ENCODE measurements at regions not wholly inside any gene's neighbourhood (a gene's known extent, or its start where the extent isn't known, plus 50 kb on each side); places are given as distances from the start of the nearest gene placed in this dataset.

- Mint-ChIP-seq H3K4me1 (no peaks in the 10 kb centered on the region), H3K36me3 (ENCODE audit: low read depth) (peaks cover 5% of the 10 kb centered on the region), H3K9me3 (peaks cover 8% of the 10 kb centered on the region), H3K4me3 (no peak overlapping the region), H3K27ac (no peak overlapping the region), H3K27me3 (ENCODE audit: low read depth, poor library complexity) (no peaks in the 10 kb centered on the region)
- no peak for TF ChIP-seq CTCF (IDR thresholded peaks at IDR 0.05)
- no peak for DNase-seq
Observed at GRCh38 chr5:96054311-96055030, 92.8 kb upstream of the ELL2 start.

GRCh38 chr5:96053063-96053735 is 91.5 kb upstream of the ELL2 start:
- Mint-ChIP-seq H3K4me3 (no peak overlapping the region), H3K27me3 (ENCODE audit: low read depth, poor library complexity) (no peaks in the 10 kb centered on the region), H3K36me3 (ENCODE audit: low read depth) (peaks cover 5% of the 10 kb centered on the region), H3K4me1 (no peaks in the 10 kb centered on the region), H3K9me3 (peaks cover 8% of the 10 kb centered on the region), H3K27ac (no peak overlapping the region)
- no peak for DNase-seq
- no peak for TF ChIP-seq CTCF (IDR thresholded peaks at IDR 0.05)

- no peaks in the 10 kb centered on the region for H3K27me3 Mint-ChIP-seq (ENCODE audit: low read depth, poor library complexity)
- no peaks in the 10 kb centered on the region for H3K4me1 Mint-ChIP-seq
- DNase-seq, result no peak
Observed at GRCh38 chr5:96052374-96052773, 90.7 kb upstream of the ELL2 start.

GRCh38 chr5:96051401-96051830 is 89.8 kb upstream of the ELL2 start:
- TF ChIP-seq CTCF (IDR thresholded peaks at IDR 0.05), result no peak
- Mint-ChIP-seq H3K36me3 (ENCODE audit: low read depth) (peaks cover 5% of the 10 kb centered on the region), H3K27ac (no peak overlapping the region), H3K27me3 (ENCODE audit: low read depth, poor library complexity) (no peaks in the 10 kb centered on the region), H3K9me3 (peaks cover 11% of the 10 kb centered on the region), H3K4me1 (no peaks in the 10 kb centered on the region), H3K4me3 (no peak overlapping the region)
- DNase-seq, result no peak

More at GRCh38 chr5:96052374-96052773, 90.7 kb upstream of the ELL2 start:
- Mint-ChIP-seq H3K27ac (no peak overlapping the region), H3K36me3 (ENCODE audit: low read depth) (peaks cover 5% of the 10 kb centered on the region), H3K4me3 (no peak overlapping the region), H3K9me3 (peaks cover 8% of the 10 kb centered on the region)
- no peak for TF ChIP-seq CTCF (IDR thresholded peaks at IDR 0.05)

- H3K4me3 Mint-ChIP-seq, result no peak overlapping the region
- DNase-seq, result no peak
- no peak overlapping the region for H3K27ac Mint-ChIP-seq
- peaks cover 11% of the 10 kb centered on the region for H3K9me3 Mint-ChIP-seq
- H3K36me3 Mint-ChIP-seq (ENCODE audit: low read depth), result peaks cover 5% of the 10 kb centered on the region
- no peak for TF ChIP-seq CTCF (IDR thresholded peaks at IDR 0.05)
- H3K27me3 Mint-ChIP-seq (ENCODE audit: low read depth, poor library complexity), result no peaks in the 10 kb centered on the region
- H3K4me1 Mint-ChIP-seq, result no peaks in the 10 kb centered on the region
Observed at GRCh38 chr5:96050273-96050880, 88.7 kb upstream of the ELL2 start.
